Transverse colon (tissue), 3 donors: ENCODE measurements at regions not wholly inside any gene's neighbourhood (a gene's known extent, or its start where the extent isn't known, plus 50 kb on each side); places are given as distances from the start of the nearest gene placed in this dataset.

ENCODE experiments used
- EP300 ChIP-seq: sonication (generic); formaldehyde crosslinking; IDR thresholded peaks from one replicate; pipeline ENCODE4 v1.6.1; 2017; ENCODE audit warnings: antibody characterized with exemption, low read depth
- POLR2A ChIP-seq: fragments of 450-650 bp; IDR thresholded peaks from one replicate; pipeline ENCODE4 v1.6.1; 2016; ENCODE audit warnings: antibody characterized with exemption, mild to moderate bottlenecking, moderate library complexity
- TF ChIP-seq, protein P1 (sequence below), 5 experiments: fragments of 200-600 bp in 3 of 5; fragments of 450-650 bp in 2 of 5; sonication (generic) in 3 of 5; IDR thresholded peaks; 1 replicate in 2 of 5; 2 replicates in 3 of 5; pipeline ENCODE4 v1.5.1; 2016 to 2017; ENCODE audit warnings: antibody characterized with exemption in 5 of 5, inconsistent platforms in 3 of 5, mild to moderate bottlenecking in 2 of 5, moderate library complexity in 1 of 5

GRCh38 chr2:56473524-56473923 is 289.7 kb downstream of the CCDC85A start:
- TF ChIP-seq, protein P1, sequence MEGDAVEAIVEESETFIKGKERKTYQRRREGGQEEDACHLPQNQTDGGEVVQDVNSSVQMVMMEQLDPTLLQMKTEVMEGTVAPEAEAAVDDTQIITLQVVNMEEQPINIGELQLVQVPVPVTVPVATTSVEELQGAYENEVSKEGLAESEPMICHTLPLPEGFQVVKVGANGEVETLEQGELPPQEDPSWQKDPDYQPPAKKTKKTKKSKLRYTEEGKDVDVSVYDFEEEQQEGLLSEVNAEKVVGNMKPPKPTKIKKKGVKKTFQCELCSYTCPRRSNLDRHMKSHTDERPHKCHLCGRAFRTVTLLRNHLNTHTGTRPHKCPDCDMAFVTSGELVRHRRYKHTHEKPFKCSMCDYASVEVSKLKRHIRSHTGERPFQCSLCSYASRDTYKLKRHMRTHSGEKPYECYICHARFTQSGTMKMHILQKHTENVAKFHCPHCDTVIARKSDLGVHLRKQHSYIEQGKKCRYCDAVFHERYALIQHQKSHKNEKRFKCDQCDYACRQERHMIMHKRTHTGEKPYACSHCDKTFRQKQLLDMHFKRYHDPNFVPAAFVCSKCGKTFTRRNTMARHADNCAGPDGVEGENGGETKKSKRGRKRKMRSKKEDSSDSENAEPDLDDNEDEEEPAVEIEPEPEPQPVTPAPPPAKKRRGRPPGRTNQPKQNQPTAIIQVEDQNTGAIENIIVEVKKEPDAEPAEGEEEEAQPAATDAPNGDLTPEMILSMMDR (IDR thresholded peaks at IDR 0.05), result no peak
- TF ChIP-seq POLR2A, result no peak
- TF ChIP-seq EP300, result no peak
